Superior temporal gyrus (tissue), 1 donor: ENCODE measurements at regions not wholly inside any gene's neighbourhood (a gene's known extent, or its start where the extent isn't known, plus 50 kb on each side); places are given as distances from the start of the nearest gene placed in this dataset.

Source experiments
- DNase-seq: peaks from one replicate; pipeline ENCODE4 v3.0.0-alpha.2; 2016; ENCODE audit errors: extremely low spot score

DNA sequence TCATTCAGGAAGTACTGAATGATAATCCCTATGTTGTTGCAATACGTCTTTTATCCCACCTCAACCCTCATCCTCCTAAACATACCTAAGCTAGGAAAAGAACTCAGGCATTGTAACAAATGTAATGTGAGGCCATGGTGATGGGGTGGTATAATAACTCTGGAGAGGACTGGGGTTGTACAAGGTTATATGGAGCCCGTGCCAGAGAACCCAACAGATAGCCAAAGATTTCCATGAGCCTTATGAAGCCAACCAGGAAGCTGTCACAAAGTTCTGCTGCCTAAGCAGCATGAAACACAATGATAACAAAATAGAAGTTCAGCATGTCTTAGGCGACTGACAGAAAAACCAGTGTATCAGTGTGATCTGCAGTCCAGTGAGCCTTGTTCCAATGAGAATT, 394.1 kb upstream of the NBEA start:
- no peak for DNase-seq

DNA sequence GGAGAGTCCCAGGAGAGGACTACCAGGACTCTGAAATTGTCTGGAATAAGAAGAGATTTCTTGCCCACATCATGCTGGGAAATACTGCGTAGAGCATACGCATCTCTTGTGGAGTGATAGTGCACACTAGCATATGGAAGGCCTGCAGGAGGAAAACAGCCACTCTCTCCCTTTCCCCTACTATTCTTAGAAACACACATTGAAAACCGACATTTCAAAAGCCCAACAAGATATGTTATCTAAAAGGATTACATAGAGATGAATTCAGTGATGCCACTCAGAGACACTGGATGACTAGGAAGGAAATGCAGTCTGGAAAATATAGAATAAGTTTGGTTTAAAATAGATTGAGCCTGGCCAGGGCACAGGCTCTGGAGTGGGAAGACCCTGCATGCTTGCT, 388.7 kb upstream of the NBEA start:
- DNase-seq: no peak

DNA sequence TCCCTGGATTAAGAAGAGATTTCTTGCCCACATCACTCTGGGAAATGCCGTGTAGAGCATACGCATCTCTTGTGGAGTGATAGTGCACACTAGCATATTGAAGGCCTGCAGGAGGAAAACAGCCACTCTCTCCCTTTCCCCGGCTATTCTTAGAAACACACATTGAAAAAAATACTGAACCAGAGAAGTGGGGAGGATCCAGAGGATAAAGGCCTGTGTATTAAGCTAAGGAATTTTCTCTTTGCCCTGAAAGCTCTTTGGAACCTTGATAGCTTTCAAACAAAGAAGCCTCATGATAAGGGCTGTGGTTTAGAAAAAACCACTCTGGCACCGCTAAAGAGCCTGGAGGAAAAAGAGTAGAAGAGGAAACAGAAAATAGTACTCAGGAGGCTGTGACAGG, 386.1 kb upstream of the NBEA start:
- DNase-seq: no peak

DNA sequence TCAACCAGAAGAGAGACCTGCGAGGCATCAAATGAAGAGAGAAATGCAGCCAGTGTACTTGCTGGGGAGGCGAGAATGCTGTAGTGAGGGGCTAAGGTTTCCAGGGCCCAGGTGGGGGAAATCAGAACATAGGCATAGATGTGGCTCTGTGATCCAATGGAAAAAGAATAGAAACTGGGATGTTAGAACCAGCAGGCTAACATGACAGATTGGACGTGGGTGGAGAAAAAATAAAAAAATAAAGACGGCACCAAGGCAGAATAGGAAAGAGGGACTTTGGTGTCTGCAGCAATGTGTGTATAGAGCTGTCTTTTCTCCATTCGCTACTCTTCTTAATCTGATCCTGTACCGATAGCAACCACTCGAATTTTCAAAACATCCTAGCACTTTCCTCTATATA, 381.0 kb upstream of the NBEA start:
- peak; percentile 52 for DNase-seq

DNA sequence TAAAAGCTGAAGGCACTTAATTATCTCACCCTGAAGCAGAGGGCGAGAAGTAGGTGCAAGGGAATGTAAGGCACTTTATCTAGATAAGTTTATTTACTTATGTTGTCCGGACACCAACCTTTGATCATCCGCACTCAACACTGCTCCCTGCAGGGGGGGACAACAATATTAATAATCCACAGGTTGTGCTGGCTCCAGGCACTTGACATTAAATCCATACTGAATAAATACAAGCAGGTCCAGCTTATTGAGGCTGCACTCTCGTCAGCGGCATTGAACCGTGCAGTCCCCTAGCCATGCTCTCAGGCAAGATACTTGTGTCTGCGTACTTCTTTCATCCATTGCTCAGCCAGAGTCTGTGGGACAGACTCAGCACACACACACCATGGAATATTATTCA, 374.5 kb upstream of the NBEA start:
- DNase-seq: no peak

DNA sequence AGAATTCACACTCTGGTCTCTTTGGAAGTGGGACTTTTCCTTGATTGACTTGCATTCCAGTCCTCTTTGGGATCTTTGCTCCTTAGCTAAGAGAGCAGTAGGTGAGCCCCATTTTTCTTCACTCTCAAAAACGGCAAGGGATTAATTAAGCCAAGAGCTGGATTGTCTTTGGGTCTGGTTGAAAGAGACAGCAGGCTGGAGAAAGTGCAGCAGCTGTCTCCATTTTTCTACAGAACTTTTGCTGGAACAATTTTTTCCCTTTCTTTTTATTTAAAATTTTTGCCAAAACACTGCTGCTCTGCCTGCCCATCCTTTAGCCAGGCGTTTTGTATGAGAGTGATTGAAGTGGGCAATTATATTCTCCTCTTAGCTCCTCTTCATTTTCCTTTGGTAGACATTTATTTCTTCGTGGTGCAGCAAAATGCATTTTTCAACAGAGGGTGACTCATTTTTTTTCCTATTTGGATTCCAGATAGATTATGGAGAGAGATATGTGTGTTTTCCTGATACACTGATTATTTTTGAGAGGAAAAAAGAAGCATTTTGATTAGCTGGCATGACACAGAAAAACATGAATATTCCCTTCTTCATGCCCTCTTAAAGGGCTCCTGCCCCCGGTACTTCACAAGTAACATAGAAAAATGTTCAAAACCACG, 371.2 kb upstream of the NBEA start:
- peak; percentile 22 for DNase-seq

DNA sequence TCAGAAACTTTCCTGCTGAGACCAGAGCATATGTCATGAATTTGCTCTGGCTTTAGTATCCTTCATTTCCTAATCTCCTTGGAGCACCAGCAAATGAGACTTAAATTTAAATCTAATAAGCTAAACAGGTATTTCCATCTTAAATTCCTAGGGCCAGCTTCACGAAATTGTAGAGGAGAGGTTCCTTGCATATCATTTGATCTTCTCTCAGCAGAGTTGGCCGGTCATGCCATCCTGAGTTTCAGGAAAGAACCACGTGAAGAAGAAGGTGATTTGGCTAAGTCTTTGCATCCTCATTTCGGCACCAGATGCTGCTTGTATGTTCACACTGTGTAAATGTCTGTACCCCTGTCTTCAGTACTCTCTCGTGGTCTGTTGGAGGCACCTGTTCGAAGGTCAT, 370.4 kb upstream of the NBEA start:
- no peak for DNase-seq

DNA sequence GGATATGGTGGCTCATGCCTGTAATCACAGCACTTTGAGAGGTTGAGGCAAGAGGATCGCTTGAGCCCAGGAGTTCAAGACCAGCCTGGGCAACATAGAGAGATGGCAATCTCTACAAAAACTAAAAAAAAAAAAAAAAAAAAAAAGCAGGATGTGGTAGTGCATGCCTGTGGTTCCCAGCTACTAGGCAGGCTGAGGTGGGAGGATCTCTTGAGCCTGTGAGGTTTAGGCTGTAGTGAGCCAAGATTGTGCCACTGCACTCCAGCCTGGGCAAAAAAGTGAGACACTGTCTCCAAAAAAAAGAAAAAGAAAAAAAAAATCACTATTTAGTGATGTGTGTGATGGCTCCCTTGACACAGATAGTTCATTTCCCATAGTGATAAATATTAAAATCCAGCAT, 365.0 kb upstream of the NBEA start:
- DNase-seq: no peak

DNA sequence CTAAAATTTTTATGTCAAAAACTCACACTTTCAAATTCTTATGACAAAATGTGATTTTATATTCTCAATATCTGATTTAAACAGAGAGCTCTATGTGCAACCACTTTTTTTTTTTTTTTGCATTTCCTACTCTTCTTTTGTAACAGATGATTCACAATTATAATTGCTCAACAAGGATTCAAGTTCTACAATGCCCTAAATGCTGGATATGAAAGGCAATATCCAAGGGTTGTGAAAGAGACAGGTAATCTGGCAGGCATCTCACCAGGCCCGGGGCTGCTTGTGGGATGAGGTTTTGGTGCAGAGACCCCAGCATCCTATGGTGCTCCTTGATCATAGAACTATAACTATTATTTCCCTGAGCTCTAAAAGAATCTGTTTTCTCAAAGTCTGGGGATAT, 363.6 kb upstream of the NBEA start:
- DNase-seq: no peak

DNA sequence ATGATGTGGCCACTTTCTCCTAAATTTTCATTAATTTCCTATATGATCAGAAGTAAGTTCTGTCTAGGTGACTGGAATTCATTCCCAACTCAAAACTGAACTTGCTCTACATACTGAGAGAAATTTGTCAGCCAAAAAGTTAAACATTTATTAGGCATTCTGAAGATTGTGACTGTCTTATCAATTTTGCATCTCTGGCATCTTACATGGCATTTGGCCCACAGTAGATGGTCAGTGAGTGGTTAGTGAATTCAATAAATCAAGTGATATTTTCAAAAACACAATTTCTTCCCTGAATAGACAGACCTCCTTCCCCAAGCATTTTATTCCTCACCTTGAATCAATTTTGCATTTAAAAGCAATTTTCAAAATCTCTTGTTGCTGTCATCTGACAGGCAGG, 363.2 kb upstream of the NBEA start:
- DNase-seq: no peak

DNA sequence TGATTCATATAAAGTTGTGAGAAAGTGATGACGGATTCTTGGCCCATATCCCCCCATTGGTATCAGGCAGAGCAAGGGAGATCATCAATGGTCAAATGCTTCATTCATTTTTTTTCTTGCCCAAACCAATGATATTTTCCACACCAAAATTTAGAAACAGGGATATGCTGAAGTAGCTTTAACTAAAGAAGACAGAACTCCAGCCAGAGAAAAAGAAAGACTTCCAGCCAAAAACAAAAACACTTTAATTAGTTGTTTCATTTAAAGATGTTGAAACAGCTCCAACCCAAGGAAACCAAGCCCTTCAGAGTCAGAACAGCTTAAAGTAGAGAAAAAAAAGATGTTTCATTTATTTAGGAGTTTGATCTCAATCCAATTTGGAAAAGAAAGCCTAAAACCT, 358.9 kb upstream of the NBEA start:
- DNase-seq: peak; percentile 25

DNA sequence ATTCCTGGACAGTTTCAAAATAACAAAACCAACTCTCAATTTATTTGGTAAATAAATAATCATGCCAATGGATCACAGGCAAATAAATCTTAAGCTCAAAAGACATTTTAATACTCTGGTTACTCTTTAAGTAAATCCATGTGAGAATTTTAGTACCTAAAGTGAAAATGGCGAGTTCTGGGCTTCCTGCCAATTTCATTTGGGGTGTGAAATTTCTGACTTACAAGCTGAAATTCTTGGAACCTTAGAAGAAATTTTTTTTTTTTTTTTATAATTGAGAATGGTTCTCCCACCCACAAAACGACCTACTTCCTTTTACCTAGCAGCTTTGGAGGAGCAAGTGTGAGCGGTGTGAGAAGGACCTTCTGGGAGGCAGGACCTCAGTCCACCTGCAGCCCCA, 354.5 kb upstream of the NBEA start:
- peak; percentile 82 for DNase-seq

DNA sequence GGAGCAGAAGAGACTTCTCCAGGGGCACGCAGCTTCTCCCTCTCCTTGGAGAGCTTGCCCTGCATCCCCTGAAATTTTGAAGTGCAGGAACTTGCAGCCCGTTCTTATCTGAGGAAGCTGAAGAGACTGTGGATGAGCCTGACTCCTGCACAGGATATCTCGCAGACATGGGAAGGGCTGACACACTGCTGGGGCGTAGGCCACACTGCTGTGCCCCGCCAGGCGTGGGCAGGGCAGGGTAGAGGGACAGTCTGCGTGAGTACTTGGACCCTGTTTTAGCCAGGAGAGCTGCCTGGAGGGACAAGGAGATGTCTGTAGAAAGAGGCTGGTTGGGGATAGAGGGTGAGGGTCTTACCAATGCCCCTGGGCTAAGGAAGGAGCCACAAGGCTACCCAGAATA, 353.7 kb upstream of the NBEA start:
- no peak for DNase-seq

DNA sequence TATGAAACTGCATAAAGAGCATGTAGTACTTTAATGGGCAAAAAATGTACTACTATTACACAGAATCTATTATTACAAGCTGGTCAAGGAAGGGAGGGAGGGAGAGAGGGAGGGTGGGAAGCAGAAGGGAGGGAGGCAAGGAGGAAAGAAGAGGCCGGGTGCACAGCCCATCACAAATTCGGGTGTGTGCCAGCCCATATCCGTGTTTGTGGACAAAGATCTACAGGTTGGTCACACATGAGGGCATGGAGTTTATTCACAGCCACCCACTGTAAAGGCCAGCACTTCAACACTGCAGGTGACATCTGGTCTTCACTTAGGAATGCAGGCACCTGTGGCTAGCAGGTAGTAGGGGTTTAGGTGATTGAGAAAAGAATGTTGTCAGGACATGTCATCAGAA, 352.5 kb upstream of the NBEA start:
- DNase-seq: no peak

DNA sequence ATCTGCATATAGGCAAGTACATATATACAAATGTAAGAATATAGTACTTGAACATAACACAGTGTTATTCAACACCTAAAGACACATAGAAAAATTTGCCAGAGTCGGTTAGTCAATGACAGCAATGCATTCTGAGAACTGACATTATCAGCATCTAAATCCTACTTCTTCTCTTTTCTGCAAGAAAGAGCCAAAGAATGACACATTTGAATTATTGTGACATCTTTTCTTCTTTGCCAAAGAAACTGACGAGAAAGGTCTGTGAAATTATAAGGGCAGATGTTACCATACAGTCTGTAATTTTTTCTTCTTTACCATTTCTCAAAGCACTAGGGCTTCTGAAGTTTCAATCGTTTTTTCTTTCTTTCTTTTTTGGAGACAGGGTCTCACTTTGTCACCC, 350.9 kb upstream of the NBEA start:
- no peak for DNase-seq

DNA sequence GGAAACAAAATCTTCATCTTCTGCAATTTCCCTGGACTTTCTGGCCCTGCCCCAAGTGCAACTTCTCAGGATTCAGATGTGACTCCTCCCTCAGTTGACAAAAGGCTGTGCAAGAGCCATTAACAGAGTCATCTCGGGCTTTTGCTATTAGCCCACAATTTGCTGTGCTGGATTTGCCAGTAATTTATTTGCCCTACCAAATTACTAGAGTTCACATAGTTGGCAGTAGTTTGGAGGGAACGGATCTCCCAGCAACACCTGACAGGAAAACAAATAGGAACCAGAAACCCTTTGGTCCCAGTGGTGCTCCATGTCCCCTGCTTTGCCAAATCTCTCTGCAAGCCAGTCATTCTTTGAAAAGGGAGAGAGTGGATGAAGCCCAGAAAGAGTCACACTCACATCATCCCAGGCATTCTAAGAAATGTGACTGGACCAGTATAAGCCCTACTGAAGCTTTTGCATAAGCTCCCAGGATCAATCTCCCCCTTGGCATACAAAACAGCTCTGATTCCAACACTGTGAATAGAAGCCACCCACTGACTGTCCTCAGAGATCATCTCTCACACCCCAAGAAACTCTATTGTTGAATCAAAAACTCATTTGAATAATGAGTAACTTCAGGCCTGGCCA, 350.1 kb upstream of the NBEA start:
- peak; percentile 29 for DNase-seq

DNA sequence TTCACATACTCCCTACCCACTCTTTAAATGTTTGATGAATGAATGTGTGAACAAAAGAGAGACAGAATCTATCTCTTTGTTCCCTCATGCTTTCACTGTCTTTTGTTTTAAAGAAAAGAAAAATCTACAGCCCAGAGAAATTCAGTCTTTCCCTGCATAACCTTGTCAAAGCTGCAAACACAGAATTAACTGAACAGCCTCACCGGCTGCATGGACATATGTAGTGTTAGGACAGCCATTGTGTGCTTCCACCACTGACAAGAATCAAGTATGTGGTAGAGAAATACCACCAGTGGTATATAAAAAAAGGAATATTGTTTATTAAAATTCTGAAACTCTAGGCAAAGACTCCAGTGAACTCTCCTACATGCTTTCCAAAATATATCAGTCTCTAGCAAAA, 348.4 kb upstream of the NBEA start:
- no peak for DNase-seq

DNA sequence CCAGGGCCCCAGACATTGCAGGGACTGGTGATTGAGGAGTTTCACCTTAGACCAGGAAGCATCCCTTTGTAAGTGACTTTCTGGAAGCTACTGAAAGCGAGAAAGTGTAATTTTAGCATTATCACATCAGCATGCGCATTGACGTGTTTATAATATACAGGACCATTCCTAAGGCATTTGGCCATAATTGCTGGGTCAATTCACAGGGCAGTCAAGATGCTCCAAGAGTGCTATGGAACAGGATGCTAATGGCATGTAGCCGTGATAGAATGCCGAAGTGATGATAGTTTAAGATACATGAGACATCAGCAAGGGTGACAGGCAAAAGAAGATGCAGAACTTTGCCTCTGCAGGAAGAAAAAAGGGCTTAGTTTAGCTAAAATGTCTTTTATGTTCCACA, 347.6 kb upstream of the NBEA start:
- no peak for DNase-seq

DNA sequence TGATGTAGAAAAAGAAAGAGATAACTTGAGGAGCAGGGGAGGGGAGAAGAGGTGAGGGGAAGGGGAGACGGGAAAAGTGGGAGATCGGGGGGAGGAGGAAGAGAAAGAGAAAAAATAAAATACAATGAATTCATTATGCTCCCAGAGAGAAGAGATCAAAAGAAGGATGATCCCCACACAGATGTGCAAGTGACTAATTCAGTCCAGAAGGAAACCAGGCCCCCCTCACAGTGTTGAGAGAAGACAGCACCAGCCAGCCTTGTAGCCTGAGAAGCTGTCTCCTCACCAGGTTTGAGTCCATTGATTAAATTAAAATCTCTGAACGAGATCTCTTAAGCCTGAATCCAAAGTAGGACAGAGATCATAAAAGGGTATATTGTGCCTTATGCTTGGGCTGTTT, 333.7 kb upstream of the NBEA start:
- no peak for DNase-seq

DNA sequence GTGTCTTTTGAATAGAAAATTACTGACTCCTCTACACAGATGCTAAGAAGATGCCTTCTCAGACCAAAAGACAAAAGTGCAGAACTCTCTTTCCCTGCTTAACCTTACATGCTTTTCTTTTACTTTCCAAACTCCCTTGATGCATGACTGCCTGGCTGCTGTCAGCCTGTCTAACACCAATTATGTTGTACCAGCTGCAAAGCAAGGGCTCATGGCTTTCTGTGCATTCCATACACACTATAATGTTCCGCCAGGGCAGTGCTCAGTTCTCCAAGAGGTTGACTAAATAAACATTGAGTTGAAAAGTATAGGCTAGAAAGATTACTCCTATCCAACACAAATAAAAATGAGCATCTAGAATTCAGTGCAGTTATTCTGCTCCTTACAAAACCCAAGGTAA, 330.4 kb upstream of the NBEA start:
- peak; percentile 31 for DNase-seq

DNA sequence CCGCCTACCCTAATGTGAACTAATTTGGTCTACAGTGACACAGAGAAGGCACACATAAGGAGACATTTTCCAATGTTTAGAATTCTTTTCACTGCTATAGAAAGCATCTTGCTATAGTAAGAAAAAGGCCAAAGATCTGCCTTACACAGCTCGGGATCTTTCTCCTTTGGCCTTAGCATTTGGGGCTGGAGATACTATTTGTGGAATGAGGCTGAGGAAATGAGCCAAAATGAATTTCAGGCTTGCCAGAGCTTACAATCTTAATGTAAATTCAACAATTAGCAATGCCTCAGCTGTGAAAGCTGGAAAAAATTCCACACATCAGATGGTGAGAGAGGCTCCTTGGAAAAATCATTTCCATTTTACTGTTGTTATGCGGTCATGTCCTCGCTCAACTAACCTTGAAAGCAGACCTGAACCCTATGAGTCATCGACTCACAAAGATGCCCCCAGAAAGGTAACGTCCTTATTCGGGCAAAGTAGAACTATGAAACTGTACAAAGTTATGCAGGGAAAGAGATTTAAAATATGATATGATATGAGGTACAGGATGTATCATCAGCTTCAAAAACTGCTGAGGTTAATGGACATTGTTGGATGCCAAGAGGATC, 324.5 kb upstream of the NBEA start:
- DNase-seq: peak; percentile 53

DNA sequence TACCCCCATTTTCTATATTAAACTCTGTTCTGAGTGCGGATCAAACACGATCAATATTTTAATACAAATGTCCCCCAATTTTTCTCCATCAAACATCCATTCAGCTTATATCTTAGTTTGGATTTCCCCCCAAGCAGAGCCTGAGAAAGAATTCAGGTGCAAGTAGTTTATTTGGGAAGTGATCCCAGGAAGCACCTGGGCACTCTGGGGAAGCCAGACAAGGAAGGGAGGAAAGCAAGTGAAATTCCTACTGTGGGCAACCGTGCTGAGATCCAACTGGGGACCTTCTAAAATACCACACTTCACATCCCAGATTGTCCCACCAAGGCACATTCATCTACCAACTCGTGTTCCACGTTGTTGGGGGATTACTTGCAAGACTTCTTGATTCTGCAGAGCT, 323.4 kb upstream of the NBEA start:
- DNase-seq: no peak

DNA sequence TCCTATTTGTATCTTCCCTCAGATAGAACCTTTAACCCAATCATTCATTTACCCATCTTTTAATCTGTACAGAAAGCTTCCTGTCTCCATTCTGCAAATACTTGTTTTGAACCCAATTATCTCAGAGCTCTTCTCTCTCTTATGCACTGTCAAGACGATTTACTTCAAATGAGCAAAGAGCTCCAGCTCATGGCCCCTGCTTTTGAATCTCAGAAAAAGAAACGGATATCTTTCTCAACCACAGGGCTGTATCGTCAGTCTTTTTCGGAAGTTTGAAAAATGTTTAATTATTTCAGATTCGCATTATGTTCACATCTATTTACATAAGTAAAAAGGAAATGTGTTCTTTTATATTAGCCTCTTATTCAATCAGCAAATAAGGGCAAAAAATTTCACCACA, 322.7 kb upstream of the NBEA start:
- no peak for DNase-seq
